T-helper 1 cell (primary cell): ENCODE measurements at regions not wholly inside any gene's neighbourhood (a gene's known extent, or its start where the extent isn't known, plus 50 kb on each side); places are given as distances from the start of the nearest gene placed in this dataset.

Source experiments
- DNase-seq, 5 donors: peaks; one replicate each; pipeline ENCODE4 v3.0.0-alpha.2; 2012 to 2020

DNA sequence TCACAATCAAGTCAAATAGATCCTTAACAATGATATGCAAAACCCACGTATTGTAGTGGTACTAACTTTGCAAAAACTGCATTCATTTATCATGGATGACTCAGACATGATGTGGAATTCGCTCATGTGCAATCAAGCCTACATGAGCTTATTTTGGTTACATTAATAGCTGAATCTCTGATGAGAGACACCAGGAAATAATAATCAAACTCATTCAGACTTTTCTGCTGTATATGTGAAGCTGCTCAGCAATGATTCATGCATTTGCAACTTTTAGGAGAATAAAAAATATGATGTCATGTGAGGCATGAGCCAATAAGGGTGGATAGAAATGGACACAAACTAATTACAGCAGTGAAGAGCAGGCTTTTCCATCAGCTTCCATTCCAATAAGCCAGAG, 1075.8 kb upstream of the TMEM132C start:
- no peak for DNase-seq

GRCh38 chr12:127192391-127192790, 1074.6 kb upstream of the TMEM132C start:
- no peak for DNase-seq

DNA sequence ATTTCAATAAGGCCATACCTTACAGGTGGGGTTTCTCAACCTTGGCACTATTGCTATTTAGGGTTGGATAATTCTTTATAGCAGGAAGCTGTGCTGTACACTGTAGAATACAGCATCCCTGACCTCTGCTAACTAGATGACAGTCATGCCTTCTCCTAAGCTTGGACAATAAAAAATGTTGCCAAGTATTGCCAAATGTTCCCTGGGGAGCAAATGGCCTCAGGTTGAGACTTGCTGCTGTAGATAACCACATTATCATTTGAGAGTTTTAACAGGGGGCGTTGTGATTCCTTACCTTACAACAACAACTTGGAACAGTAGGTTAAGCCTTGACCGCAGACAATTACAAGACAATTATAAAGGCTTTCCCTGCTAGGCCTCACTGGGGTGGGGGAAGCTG, 1073.6 kb upstream of the TMEM132C start:
- no peak for DNase-seq

- no peak for DNase-seq
These were observed 1072.8 kb upstream of the TMEM132C start for GRCh38 chr12:127194176-127194575.

GRCh38 chr12:127205781-127206555, 1061.0 kb upstream of the TMEM132C start:
- no peak for DNase-seq

DNA sequence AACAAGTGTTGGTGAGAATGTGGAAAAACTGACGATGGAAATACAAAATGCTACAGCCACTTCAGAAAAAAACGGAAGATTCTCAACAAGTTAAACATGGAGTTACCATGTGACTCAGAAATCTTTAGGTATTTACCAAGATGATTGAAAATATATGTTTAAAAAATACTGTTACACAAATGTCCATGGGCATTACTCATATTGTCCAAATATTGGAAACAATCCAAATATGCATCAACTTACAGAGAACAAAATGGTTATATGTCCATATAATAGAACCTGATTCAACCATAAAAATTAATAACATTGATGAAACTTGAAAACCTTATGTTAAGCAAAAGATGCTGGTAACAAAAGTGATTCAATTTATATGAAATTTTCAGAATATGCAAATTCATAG, 1057.7 kb upstream of the TMEM132C start:
- DNase-seq, result no peak

DNA sequence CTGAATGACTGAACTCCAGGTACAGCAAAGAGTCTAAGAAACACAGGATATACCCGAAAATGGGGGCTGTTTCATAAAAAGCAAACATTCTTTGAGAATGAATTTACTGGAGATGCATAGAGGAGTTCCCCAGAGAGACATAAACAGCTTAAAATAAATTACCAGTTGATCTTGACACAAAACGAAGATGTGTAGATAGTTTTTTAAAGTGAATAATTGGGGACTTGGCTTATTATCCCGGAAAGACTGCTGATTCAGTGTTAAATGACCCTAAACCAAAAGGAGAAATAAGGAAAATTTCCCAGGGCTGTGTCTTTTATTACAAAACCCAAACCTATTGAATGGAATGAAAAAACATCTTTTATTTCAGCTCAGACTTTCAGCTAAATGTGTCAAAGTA, 1052.8 kb upstream of the TMEM132C start:
- no peak for DNase-seq

- DNase-seq, result no peak
These were observed 1044.0 kb upstream of the TMEM132C start for GRCh38 chr12:127223011-127223410.

DNA sequence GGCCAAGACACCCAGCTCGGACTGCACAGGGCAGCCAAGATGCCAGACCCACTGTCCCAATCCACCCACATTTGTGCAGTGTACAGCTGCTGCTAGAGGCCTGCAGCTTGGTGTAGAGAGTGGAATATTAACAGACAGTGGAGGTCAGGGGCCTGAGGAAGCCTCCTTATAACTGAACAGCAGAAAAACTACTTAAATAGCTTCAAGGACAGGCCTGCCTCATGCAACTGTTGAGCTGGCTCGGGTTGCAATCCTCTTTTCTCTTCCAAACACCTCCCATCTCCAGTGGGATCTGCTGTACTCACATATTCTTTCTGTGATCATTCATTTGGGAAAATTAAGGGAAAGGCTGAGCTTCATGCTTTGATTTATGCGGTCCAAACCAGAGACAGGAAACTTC, 1043.2 kb upstream of the TMEM132C start:
- no peak for DNase-seq

GRCh38 chr12:127230843-127231260, 1036.1 kb upstream of the TMEM132C start:
- no peak for DNase-seq

DNA sequence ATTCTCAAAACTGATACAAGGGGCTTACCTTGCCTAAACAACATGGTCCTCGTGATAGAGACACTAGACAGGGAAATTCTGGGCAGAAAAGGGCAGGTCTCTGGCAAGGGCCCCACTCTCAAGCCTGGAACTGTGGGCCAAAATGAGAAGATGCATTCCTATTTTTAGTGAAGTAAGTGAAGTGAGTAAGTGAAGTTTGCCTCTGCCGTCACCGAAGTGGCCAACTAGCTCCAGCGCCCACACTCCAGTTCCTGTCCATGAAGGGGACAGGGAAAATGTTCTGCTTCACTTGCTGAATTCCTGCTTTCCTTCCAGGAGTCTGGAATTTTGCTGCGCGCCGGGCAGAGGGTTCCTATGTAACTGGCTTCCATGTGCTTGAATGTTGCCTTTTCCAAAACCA, 1035.6 kb upstream of the TMEM132C start:
- no peak for DNase-seq

DNA sequence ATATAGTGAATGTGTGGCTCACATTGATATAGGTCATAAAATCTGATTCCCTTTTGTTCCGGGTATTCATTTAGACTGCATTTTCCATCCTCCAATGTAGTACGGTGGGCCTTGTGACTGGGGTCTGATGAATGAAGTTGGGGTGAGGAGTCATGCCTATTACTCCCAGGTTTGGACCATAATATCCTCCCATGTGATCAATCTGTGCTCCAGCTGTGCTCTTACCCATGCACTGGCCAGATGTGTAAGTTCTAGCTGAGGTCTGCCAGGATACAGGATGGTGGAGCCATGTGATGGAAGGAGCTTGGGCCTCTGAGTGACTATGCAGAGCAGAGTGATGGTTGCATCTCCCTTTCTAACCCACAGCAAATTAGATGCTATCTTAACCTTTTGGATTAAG, 1034.0 kb upstream of the TMEM132C start:
- no peak for DNase-seq

DNA sequence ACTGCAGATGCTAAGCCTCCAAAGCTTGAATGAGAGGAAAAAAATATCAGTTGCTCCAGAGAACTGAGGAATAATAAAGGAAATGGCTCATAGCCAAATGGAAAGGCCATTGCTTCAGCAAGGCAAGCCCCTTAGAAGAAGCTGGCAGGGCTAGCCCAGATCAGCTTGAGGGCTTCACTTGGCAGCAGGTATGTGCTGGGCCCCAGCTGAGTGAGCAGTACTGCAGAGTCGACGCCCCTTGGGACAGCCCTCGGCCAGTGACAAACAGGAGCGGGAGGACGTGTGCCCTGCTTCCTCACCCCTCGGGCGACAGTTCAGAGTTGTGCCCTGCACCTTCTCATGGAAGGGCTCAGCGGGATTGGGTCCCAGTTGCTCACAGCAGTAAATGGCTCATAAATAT, 1031.2 kb upstream of the TMEM132C start:
- DNase-seq, result no peak

DNA sequence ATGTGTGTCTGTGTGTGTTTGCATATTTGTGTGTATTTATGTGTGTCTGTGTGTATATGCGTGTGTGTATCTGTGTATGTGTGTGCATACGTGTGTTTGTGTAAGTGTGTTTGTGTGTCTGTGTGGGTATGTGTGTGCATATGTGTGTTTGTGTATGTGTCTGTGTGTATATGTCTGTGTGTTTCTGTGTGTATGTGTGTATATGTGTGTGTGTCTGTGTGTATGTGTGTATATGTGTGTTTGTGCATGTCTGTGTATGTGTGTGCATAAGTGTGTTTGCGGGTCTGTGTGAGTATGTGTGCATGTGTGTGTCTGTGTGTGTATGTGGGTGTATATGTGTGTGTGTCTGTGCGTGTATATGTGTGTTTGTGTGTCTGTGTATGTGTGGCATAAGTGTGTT, 1030.5 kb upstream of the TMEM132C start:
- no peak for DNase-seq

- no peak for DNase-seq
These were observed 1029.8 kb upstream of the TMEM132C start for GRCh38 chr12:127237151-127237550.

GRCh38 chr12:127238107-127238506, 1028.9 kb upstream of the TMEM132C start:
- no peak for DNase-seq

- DNase-seq, result no peak
These were observed 1027.2 kb upstream of the TMEM132C start for GRCh38 chr12:127239781-127240180.

DNA sequence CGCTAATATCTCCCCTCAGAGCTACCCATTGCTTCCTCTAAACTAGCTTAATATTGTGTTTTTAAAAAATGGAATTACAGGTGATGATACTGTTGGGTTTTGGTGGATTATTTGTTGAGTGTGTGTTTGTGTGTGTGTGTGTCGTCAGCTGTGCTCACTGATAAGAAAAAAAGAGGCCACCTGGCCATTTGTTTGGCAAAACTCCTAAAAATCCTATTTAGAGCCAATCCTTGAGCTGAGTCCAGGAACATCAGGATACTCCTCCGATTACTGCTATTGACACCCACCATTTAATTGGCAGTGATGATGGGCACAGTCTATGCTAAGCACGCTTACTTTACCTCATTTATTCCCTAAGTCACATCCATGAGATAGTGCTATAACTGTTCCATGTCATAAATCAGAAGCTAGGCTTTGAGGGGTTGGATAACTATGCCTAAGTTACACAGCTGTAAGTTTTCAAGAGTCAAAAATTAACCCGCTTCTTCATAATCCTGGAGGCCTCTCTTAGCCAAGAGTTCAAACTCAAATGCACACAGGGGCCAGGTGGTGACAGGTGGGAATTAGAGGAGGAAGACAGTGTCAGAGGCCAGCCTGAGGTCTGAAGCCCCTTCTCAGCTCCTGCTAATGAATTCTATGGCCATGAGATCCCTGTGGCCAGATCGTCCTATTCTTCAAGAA, 1026.6 kb upstream of the TMEM132C start:
- DNase-seq, result no peak

GRCh38 chr12:127241072-127241817, 1025.7 kb upstream of the TMEM132C start:
- no peak for DNase-seq

DNA sequence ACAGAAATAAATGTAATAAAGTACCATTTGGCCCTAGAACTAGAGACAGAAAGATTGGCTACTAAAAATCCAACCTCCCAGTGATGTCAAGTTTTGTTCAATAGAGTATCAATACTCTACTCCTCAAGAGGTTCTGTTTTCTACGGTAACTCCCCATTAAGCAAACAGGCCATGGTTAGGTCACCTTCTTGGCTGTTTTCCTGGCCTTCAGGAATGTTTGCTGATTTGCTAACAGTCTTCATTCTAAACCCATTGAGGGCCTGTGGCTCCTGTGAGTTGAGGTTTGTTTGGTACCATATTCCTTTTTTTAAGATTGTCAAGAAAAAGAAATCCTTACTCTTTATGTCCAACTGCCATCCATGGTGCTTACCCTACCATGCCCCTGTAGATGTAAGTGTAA, 1022.0 kb upstream of the TMEM132C start:
- no peak for DNase-seq

- no peak for DNase-seq
These were observed 1021.5 kb upstream of the TMEM132C start for GRCh38 chr12:127245437-127245836.

DNA sequence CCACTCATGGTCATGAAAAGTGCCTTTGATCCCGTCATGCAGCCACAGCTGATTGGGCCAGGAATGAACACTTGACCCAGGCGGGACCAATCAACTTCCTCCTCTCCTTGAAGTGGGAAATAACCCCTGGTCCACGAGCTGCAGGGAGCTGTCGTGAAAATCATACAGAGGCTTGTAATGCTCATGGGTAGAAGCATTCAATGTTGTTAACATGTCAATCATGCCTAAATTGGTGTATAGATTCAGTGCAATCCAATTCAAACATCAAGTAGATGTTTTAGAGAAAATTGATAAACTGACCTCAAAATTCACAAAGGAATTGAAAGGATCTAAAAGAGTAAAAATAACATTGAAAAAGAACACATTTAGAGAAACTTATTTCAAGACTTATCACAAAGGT, 1019.0 kb upstream of the TMEM132C start:
- DNase-seq, result no peak

GRCh38 chr12:127249428-127249827, 1017.5 kb upstream of the TMEM132C start:
- DNase-seq, result no peak

GRCh38 chr12:127253797-127254327, 1013.1 kb upstream of the TMEM132C start:
- no peak for DNase-seq
